ENCODE measurements at regions not wholly inside any gene's neighbourhood (a gene's known extent, or its start where the extent isn't known, plus 50 kb on each side); places are given as distances from the start of the nearest gene placed in this dataset.
"Not testable (repeated sequence)": the region's sequence is repeated elsewhere in the genome, so short reads cannot be mapped to it uniquely, and the experiment has no call there.

- Mint-ChIP-seq H3K4me1 (no peaks in the 10 kb centered on the region), H3K9me3 (ENCODE audit: insufficient read depth) (no peaks in the 10 kb centered on the region), H3K27me3 (peaks cover 3% of the 10 kb centered on the region), H3K4me3 (no peak overlapping the region), H3K27ac (no peak overlapping the region)
- intact Hi-C loops (cut with micrococcal nuclease): no loop called here
- H2AFZ ChIP-seq (ENCODE audit: insufficient read depth, low read depth, low read length, poor library complexity, severe bottlenecking): no peak overlapping the region
- TF ChIP-seq CTCF (IDR thresholded peaks at IDR 0.05) (no peak), EZH2 (IDR thresholded peaks at IDR 0.05; ENCODE audit: borderline replicate concordance, insufficient read depth, low read depth, low read length, poor library complexity, severe bottlenecking) (no peak)
- no peak overlapping the region for H3K4me2 ChIP-seq (replicated peaks; ENCODE audit: low read depth, low read length, poor library complexity, severe bottlenecking)
- no peak overlapping the region for H3K27ac ChIP-seq (ENCODE audit: low read length in 2 of 2)
- no peaks in the 10 kb centered on the region for H3K36me3 ChIP-seq (replicated peaks in 1 of 2; ENCODE audit: control extremely low read depth in 1 of 2, control insufficient read depth in 1 of 2, extremely low read depth in 1 of 2, insufficient read depth in 2 of 2, low read length in 1 of 2)
- H3K27me3 ChIP-seq (replicated peaks in 1 of 4; ENCODE audit: control extremely low read depth in 1 of 4, control insufficient read depth in 3 of 4, insufficient read depth in 4 of 4, low read length in 3 of 4): no peaks in the 10 kb centered on the region
- H3K4me3 ChIP-seq (ENCODE audit: control extremely low read depth in 1 of 5, extremely low read depth in 1 of 5, insufficient read depth in 1 of 5, low read depth in 2 of 5, low read length in 4 of 5): no peak overlapping the region
- H3K4me1 ChIP-seq (ENCODE audit: control insufficient read depth in 2 of 2, insufficient read depth in 2 of 2, low read length in 2 of 2): no peaks in the 10 kb centered on the region
- ATAC-seq (ENCODE audit: low read depth): no peak
- WGBS (ENCODE audit: insufficient coverage): 97% methylated on average over 6 of the region's 7 CpGs
- no peak overlapping the region for H3K9ac ChIP-seq (ENCODE audit: low read length)
- no peaks in the 10 kb centered on the region for H4K20me1 ChIP-seq (ENCODE audit: control insufficient read depth, insufficient read depth, low read length, poor library complexity, severe bottlenecking)
- DNase-seq: no peak
- H3K9me3 ChIP-seq (ENCODE audit: control extremely low read depth in 1 of 3, control insufficient read depth in 2 of 3, insufficient read depth in 1 of 3, low read length in 2 of 3): no peaks in the 10 kb centered on the region
- ChIA-PET CTCF (no interaction called here), POLR2A (no interaction called here)
- no peaks in the 10 kb centered on the region for H3K79me2 ChIP-seq (ENCODE audit: control insufficient read depth, insufficient read depth, low read length)
These were observed 234.7 kb upstream of the MAF start for GRCh38 chr16:79835194-79835593.

- H3K4me1 Mint-ChIP-seq: no peaks in the 10 kb centered on the region
- Histone ChIP-seq H3K27me3 (replicated peaks in 1 of 4; ENCODE audit: control extremely low read depth in 1 of 4, control insufficient read depth in 3 of 4, insufficient read depth in 4 of 4, low read length in 3 of 4) (no peaks in the 10 kb centered on the region), H3K9me3 (ENCODE audit: control extremely low read depth in 1 of 3, control insufficient read depth in 2 of 3, insufficient read depth in 1 of 3, low read length in 2 of 3) (no peaks in the 10 kb centered on the region), H3K79me2 (ENCODE audit: control insufficient read depth, insufficient read depth, low read length) (no peaks in the 10 kb centered on the region), H3K36me3 (replicated peaks in 1 of 2; ENCODE audit: control extremely low read depth in 1 of 2, control insufficient read depth in 1 of 2, extremely low read depth in 1 of 2, insufficient read depth in 2 of 2, low read length in 1 of 2) (no peaks in the 10 kb centered on the region), H3K4me3 (ENCODE audit: control extremely low read depth in 1 of 5, extremely low read depth in 1 of 5, insufficient read depth in 1 of 5, low read depth in 2 of 5, low read length in 4 of 5) (no peak overlapping the region), H4K20me1 (ENCODE audit: control insufficient read depth, insufficient read depth, low read length, poor library complexity, severe bottlenecking) (no peaks in the 10 kb centered on the region), H3K4me2 (replicated peaks; ENCODE audit: low read depth, low read length, poor library complexity, severe bottlenecking) (no peak overlapping the region), H2AFZ (ENCODE audit: insufficient read depth, low read depth, low read length, poor library complexity, severe bottlenecking) (no peak overlapping the region), H3K27ac (ENCODE audit: low read length in 2 of 2) (no peak overlapping the region), H3K4me1 (ENCODE audit: control insufficient read depth in 2 of 2, insufficient read depth in 2 of 2, low read length in 2 of 2) (no peaks in the 10 kb centered on the region), H3K9ac (ENCODE audit: low read length) (no peak overlapping the region)
- POLR2A ChIA-PET: no interaction called here
- no peak overlapping the region for H3K27ac Mint-ChIP-seq
- intact Hi-C loops (cut with micrococcal nuclease): no loop called here
- DNase-seq: no peak
- peaks cover 3% of the 10 kb centered on the region for H3K27me3 Mint-ChIP-seq
- no peak overlapping the region for H3K4me3 Mint-ChIP-seq
- no peak for TF ChIP-seq CTCF (IDR thresholded peaks at IDR 0.05)
- TF ChIP-seq EZH2 (IDR thresholded peaks at IDR 0.05; ENCODE audit: borderline replicate concordance, insufficient read depth, low read depth, low read length, poor library complexity, severe bottlenecking): no peak
- CTCF ChIA-PET: interaction anchor here (0.7 kb wide), 1 partner anchor 27 kb away, joined by 3 read pairs; no protein-coding TSS in a partner anchor
- no peak for ATAC-seq (ENCODE audit: low read depth)
- WGBS (ENCODE audit: insufficient coverage): 80% methylated on average over 2 of the region's 4 CpGs
- H3K9me3 Mint-ChIP-seq (ENCODE audit: insufficient read depth): no peaks in the 10 kb centered on the region
These were observed 234.2 kb upstream of the MAF start for GRCh38 chr16:79834720-79835119.

- POLR2A ChIA-PET; H3K9me3 Mint-ChIP-seq (ENCODE audit: insufficient read depth); H3K36me3 ChIP-seq (replicated peaks in 1 of 2; ENCODE audit: control extremely low read depth in 1 of 2, control insufficient read depth in 1 of 2, extremely low read depth in 1 of 2, insufficient read depth in 2 of 2, low read length in 1 of 2); CTCF ChIA-PET; H3K9ac ChIP-seq (ENCODE audit: low read length); H3K27me3 ChIP-seq (replicated peaks in 1 of 4; ENCODE audit: control extremely low read depth in 1 of 4, control insufficient read depth in 3 of 4, insufficient read depth in 4 of 4, low read length in 3 of 4); H3K27ac ChIP-seq (ENCODE audit: low read length in 2 of 2); H4K20me1 ChIP-seq (ENCODE audit: control insufficient read depth, insufficient read depth, low read length, poor library complexity, severe bottlenecking); ATAC-seq (ENCODE audit: low read depth); H3K27ac Mint-ChIP-seq; H3K4me1 Mint-ChIP-seq; DNase-seq; intact Hi-C loops (cut with micrococcal nuclease); H3K27me3 Mint-ChIP-seq; H3K9me3 ChIP-seq (ENCODE audit: control extremely low read depth in 1 of 3, control insufficient read depth in 2 of 3, insufficient read depth in 1 of 3, low read length in 2 of 3); H3K4me2 ChIP-seq (replicated peaks; ENCODE audit: low read depth, low read length, poor library complexity, severe bottlenecking); H3K79me2 ChIP-seq (ENCODE audit: control insufficient read depth, insufficient read depth, low read length); H3K4me1 ChIP-seq (ENCODE audit: control insufficient read depth in 2 of 2, insufficient read depth in 2 of 2, low read length in 2 of 2); H3K4me3 Mint-ChIP-seq; H2AFZ ChIP-seq (ENCODE audit: insufficient read depth, low read depth, low read length, poor library complexity, severe bottlenecking); H3K4me3 ChIP-seq (ENCODE audit: control extremely low read depth in 1 of 5, extremely low read depth in 1 of 5, insufficient read depth in 1 of 5, low read depth in 2 of 5, low read length in 4 of 5): not testable (repeated sequence)
These were observed 233.5 kb upstream of the MAF start for GRCh38 chr16:79834003-79834402.
